A673 (cell line): ENCODE measurements at regions not wholly inside any gene's neighbourhood (a gene's known extent, or its start where the extent isn't known, plus 50 kb on each side); places are given as distances from the start of the nearest gene placed in this dataset.

Experiments used
- BruUV-seq: library from RNA; stranded (reverse); fragments of 400-500 nt; replicated peaks from 2 replicates; lab custom pipeline; 2021; lab: Mats Ljungman, UMichigan
- CTCF ChIA-PET: fragments of 300-600 bp; sonication (Branson Sonifier 250); formaldehyde crosslinking; loops from one replicate; lab custom pipeline; 2022; ENCODE audit warnings: antibody characterized with exemption; lab: Charles Lee
- POLR2A ChIA-PET: fragments of 300-600 bp; sonication (Branson Sonifier 250); formaldehyde crosslinking; loops from one replicate; lab custom pipeline; 2022; ENCODE audit warnings: antibody characterized with exemption; ENCODE audit not compliant: low non-redundant PET; lab: Charles Lee
- DNase-seq: peaks from one replicate; pipeline ENCODE4 v3.0.0-alpha.2; 2015; ENCODE audit warnings: low spot score
- H3K27ac ChIP-seq: fragments of 200-600 bp; sonication (generic); 2 replicates; pipeline ENCODE4 v1.5.1; 2016; ENCODE audit warnings: mixed run types, low read depth, mild to moderate bottlenecking, mixed read lengths, antibody characterized with exemption, low read length; ENCODE audit not compliant: poor library complexity, severe bottlenecking
- H3K27me3 ChIP-seq: fragments of 200-600 bp; sonication (generic); replicated peaks from 2 replicates; pipeline ENCODE4 v1.6.1; 2017; ENCODE audit warnings: mixed run types, low read depth, mild to moderate bottlenecking, mixed read lengths, antibody characterized with exemption, low read length; ENCODE audit not compliant: insufficient read depth, poor library complexity
- H3K36me3 ChIP-seq: fragments of 200-600 bp; sonication (generic); 2 replicates; pipeline ENCODE4 v1.6.1; 2016; ENCODE audit warnings: mixed run types, mild to moderate bottlenecking, mixed read lengths, antibody characterized with exemption, low read length; ENCODE audit not compliant: insufficient read depth, poor library complexity, severe bottlenecking
- H3K4me1 ChIP-seq: fragments of 200-600 bp; sonication (generic); 2 replicates; pipeline ENCODE4 v1.6.1; 2017; ENCODE audit warnings: mixed run types, mild to moderate bottlenecking, mixed read lengths, antibody characterized with exemption, low read length; ENCODE audit not compliant: insufficient read depth, poor library complexity, severe bottlenecking
- H3K4me3 ChIP-seq: fragments of 200-600 bp; sonication (generic); 2 replicates; pipeline ENCODE4 v1.5.1; 2016; ENCODE audit warnings: low read depth, mixed run types, mild to moderate bottlenecking, mixed read lengths, low read length; ENCODE audit not compliant: poor library complexity, severe bottlenecking
- H3K9me3 ChIP-seq: fragments of 200-600 bp; sonication (generic); 2 replicates; pipeline ENCODE4 v1.6.1; 2016; ENCODE audit warnings: mixed run types, low read depth, mild to moderate bottlenecking, mixed read lengths, antibody characterized with exemption, low read length; ENCODE audit not compliant: poor library complexity, severe bottlenecking
- EZH2 ChIP-seq: fragments of 200-600 bp; sonication (generic); IDR thresholded peaks from 2 replicates; pipeline ENCODE4 v1.6.1; 2017; ENCODE audit warnings: borderline replicate concordance, low read depth, mild to moderate bottlenecking, mixed read lengths, antibody characterized with exemption, low read length; ENCODE audit not compliant: poor library complexity, severe bottlenecking
- intact Hi-C: fragments of 100-400 bp; cut with micrococcal nuclease; formaldehyde crosslinking; loops from one replicate; pipeline ENCODE4 v1.10.0; 2022; ENCODE audit not compliant: unreplicated experiment
- TF ChIP-seq, protein P1 (sequence below): fragments of 300-800, 200-600 bp; sonication (generic); conservative IDR thresholded peaks from 2 replicates; pipeline ENCODE4 v1.5.1; 2017; ENCODE audit warnings: low read depth, mild to moderate bottlenecking, antibody characterized with exemption, low read length, moderate library complexity, mixed read lengths

DNA sequence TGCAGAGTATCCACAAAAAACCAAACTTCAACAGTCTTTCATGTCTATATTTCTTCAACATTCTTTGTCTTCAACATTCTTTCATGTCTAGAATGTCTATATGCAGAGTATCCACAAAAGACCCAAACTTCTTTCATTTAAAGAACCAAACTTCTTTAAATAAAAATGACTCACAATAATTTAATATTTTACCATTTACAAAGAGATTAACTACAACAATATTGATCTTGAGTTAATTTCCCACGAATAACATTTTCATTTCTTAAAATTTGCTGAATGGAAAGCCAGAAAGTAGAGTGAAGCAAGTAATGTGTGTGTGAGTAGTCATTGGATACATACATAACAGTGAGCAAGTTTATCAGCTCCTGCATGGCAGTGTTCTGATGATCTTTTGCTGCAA lies 1069.7 kb downstream of the EFNB2 start, which contains the start of gene DAOA:
DAOA (plus strand) TSS at position 301 of the 400 bp plus-strand sequence.
- Histone ChIP-seq H3K4me3 (no peak within 1 kb of the TSS), H3K9me3 (no peaks in the 10 kb centered on the region), H3K4me1 (no peaks in the 10 kb centered on the region), H3K27ac (no peak within 1 kb of the TSS), H3K27me3 (no peaks in the 10 kb centered on the region), H3K36me3 (no peaks in the 10 kb centered on the region)
- TF ChIP-seq, protein P1, sequence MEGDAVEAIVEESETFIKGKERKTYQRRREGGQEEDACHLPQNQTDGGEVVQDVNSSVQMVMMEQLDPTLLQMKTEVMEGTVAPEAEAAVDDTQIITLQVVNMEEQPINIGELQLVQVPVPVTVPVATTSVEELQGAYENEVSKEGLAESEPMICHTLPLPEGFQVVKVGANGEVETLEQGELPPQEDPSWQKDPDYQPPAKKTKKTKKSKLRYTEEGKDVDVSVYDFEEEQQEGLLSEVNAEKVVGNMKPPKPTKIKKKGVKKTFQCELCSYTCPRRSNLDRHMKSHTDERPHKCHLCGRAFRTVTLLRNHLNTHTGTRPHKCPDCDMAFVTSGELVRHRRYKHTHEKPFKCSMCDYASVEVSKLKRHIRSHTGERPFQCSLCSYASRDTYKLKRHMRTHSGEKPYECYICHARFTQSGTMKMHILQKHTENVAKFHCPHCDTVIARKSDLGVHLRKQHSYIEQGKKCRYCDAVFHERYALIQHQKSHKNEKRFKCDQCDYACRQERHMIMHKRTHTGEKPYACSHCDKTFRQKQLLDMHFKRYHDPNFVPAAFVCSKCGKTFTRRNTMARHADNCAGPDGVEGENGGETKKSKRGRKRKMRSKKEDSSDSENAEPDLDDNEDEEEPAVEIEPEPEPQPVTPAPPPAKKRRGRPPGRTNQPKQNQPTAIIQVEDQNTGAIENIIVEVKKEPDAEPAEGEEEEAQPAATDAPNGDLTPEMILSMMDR, result no peak
- TF ChIP-seq EZH2, result no peak
- POLR2A ChIA-PET, result no interaction called here
- intact Hi-C loops, result no loop called here
- CTCF ChIA-PET, result no interaction called here
- no peak for DNase-seq
- BruUV-seq, result no TSS peak

DNA sequence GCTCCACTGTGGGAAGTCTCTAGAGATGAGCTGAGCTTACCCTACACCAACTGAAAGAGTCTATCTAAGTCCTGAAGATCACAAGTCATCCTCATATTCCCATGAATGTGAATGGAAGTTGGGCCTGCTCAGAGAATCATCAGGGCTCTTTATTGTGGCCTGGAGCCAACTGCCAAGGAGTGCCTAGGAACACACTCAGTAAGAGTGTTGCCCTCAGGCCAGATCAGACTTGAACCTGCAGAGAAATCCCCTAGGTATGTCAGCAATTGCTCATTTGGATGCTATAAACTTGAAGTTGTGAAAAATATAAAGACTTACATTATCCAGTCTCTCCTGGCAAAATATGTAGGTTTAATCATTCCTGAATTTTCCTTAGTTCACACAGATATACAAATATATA lies 1070.2 kb downstream of the EFNB2 start:
- CTCF ChIA-PET, result no interaction called here
- DNase-seq, result no peak
- intact Hi-C loops, result no loop called here
- POLR2A ChIA-PET, result no interaction called here
- BruUV-seq, result no TSS peak
- Histone ChIP-seq H3K4me1 (no peaks in the 10 kb centered on the region), H3K4me3 (no peak overlapping the region), H3K9me3 (no peaks in the 10 kb centered on the region), H3K36me3 (no peaks in the 10 kb centered on the region), H3K27me3 (no peaks in the 10 kb centered on the region), H3K27ac (no peak overlapping the region)
- no peak for TF ChIP-seq EZH2
- TF ChIP-seq, protein P1, result no peak

DNA sequence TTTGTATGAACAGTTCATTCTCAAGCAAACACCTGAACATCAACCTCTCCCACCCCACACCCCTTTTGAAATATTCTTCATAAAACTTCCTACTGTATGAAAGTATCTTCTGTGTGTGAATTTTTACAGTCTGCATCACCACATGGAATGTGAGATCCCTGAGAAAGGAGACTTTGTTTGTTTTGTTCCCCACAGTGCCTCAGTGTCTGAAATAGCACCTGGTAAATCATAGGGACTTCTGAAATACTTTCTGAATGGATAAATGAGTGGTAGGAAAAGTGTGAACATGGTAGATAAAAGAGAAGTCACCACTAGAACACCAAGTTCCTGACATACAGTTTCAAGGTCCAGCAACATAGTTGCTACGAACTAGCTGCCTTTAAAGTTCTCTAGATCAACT lies 1071.2 kb downstream of the EFNB2 start:
- no peaks in the 10 kb centered on the region for H3K4me1 ChIP-seq
- no peaks in the 10 kb centered on the region for H3K27me3 ChIP-seq
- BruUV-seq, result no TSS peak
- CTCF ChIA-PET, result no interaction called here
- no peaks in the 10 kb centered on the region for H3K36me3 ChIP-seq
- no peak overlapping the region for H3K4me3 ChIP-seq
- DNase-seq, result no peak
- H3K9me3 ChIP-seq, result no peaks in the 10 kb centered on the region
- intact Hi-C loops, result no loop called here
- no peak for TF ChIP-seq EZH2
- TF ChIP-seq, protein P1, result no peak
- H3K27ac ChIP-seq, result no peak overlapping the region
- POLR2A ChIA-PET, result no interaction called here
